ENCODE measurements at regions not wholly inside any gene's neighbourhood (a gene's known extent, or its start where the extent isn't known, plus 50 kb on each side); places are given as distances from the start of the nearest gene placed in this dataset.

DNA sequence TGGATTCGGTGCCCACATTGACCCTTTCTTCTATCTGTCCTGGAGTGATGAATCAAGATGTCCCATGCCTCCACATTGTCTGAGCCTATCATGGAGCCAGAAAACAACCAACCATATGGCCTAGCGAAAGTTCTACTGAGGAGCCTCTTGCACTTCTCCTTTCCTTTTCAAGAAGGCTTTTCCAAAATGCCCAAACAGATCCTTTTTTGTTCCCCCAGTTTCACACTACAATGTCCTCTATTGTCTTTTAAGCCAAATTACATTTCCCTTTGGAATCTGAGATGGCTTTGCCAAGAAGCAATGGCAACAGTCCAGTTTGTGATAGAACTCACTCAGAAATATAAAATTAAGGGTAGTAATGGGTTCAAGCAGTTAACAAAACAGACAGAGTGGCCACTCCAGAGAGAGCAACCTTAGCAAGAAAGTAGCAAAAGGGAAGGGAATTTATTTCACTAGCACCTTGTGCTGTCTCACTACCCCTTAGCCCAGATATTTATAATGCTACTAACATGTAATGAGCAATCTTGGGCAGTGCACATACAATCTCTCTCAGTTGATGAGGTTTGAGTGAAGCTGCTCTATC lies 194.6 kb upstream of the PDE1C start:
- no peak for DNase-seq (ENCODE audit: low read depth)

DNA sequence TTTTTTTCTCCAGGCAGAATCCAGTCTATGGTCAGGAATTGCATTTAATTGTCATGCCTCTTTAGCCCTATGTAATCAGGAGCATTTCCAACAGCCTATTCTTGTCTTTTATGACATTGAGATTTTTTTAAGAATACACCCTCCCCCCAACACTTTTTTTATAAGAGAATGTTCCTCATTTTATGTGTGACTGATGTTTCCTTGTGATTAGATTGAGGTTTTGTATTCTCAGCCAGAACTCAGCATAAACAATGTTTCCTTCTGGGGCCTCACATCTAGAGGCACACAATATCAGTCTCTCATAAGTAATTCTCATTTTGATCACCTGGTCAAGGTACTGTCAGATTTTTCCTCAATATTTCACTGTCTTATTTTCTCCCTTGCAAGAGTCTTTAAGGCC lies 193.4 kb upstream of the PDE1C start:
- DNase-seq (ENCODE audit: low read depth) = no peak

DNA sequence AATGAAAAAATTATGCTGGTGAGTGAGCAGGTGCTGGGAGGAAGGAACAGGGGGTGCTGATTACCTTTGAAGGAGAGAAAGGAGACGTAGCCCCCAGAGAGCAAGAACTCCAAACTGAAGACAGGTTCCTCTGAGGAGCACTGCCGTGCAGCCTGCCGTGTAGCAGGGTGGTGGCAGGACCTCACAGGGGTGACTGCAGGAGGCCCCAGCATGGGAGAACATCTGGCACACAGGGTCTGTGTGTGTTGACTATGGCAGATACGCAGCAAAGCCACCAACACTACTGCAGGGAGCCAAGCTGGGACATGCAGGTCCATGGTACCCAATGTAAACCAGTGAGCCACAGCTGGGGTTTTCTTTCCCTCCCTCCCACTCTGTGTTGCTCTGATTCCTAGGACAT lies 192.1 kb upstream of the PDE1C start:
- no peak for DNase-seq (ENCODE audit: low read depth)

DNA sequence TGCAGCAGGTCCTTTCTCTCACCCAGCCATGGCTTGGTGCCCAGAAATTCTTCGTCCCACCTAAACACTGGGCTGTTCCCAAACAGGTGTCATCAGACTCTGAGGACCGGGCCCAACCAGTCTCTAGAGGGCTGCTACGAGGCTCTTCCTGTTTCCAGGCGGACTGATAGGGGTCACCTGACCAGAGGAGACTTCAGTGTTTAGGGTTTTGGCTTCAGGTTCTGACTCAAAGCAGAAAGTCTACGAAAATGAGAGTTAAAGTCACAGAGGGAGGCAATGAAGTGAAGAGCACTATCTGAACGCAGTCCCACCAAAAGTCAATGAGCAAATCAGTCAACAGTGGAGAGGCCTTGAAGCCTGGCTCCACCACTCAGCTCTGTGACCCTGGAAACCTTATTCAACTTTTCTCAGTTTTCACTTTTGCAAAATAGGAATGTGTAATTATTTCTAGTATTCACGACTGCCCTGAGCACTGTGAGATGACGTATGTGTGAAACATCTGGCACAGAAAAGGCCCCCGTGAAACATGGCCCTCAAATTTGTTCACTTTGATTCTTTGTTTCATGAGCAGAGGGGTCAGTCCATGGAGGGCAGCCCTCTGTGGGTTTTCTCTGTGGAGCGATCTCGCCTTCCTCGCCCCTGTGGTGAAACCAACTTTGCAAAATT lies 189.9 kb upstream of the PDE1C start:
- DNase-seq (ENCODE audit: low read depth) = no peak

DNA sequence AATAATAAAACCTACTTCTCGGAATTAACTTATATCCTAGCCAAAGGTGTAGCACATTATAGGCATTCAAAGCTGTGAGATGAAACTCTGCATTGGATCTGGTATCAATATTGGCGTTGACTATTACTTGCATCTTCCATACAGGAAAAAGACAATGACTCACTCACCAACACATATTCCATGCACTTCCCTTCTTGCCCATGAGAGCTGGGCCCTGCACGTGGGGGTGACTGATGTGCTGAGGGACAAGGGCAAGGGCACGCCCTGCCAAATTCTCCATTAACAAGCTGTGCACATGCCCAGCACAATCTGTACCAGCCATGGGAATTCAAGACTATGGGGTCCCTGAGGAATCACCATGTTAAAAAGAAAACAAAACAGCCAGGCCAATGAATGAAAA lies 188.1 kb upstream of the PDE1C start:
- no peak for DNase-seq (ENCODE audit: low read depth)

DNA sequence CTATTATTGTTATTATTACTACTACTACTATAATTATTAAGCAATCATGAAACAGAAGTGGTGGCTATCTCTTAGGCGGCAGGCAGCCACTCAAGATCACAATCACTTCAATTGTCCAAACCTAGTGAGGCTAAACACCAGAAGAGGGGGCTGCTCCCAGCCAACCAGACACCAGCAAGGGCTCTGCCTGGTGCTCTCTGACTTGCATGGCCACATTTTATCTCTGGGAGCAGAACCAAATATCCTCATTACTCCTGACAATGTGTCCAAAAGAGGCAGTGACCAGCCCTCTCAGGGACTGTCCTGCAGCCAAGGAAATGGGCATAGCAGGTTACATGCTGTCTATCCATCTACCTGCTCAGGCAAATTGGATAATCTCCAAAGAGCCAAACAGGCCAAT lies 187.4 kb upstream of the PDE1C start:
- DNase-seq (ENCODE audit: low read depth) = no peak

DNA sequence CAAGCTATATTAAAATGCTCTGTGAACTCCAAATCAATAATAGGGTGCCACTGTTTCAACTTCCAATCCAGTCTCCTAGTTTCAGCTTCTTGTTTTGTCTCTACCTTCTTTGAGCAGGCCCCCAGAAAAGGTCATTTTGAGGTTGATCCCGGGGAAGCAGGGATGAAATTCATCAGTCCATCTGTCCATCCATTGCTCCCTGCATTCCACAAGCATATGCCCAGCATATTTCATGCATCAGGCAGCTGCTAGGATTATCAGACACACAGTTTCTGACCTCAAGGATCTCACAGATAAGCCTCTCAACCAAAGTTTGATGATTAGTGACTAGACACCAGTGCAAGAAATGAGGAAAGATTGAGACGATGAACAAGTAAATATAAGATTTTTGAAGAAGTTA lies 186.6 kb upstream of the PDE1C start:
- DNase-seq (ENCODE audit: low read depth) = no peak

DNA sequence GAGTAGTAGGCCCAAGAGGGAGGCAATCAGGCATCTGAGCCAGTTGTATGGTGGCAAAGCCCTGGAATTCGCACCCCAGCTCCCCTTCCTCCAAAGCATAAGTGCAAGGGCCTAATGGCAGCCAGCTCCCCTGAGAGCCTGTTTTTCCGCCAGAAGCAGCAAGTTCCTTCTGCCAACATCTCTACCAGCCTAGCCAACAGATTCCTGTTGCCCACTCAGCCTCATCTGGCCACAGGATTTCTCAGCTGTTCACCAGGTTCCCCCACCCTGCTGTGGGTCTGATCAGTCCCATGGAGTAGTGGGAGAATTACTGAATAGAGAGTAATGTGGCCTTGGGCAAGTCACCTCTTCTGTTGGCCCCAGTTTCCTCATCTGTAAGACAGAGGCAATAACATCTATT lies 186.2 kb upstream of the PDE1C start:
- DNase-seq (ENCODE audit: low read depth) = no peak

DNA sequence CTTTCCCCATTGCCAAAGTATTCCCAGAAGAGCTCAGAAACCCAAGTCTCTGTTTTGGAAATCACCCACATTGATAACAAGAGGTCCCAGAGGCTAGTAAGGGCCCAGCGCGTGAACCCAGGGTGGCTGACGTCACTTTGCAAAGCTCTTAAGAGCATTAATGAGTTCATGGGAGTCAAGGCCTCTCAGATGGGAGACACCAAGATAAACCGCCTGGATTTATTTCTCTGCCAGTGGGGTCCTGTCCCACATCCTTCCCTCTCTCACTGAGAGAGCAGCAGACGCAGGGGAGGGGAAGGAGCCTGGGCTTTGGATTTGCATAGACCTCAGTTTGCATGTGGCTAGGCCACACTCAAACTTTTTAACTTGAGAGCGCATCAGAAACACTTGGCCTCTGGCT lies 184.8 kb upstream of the PDE1C start:
- no peak for DNase-seq (ENCODE audit: low read depth)

DNA sequence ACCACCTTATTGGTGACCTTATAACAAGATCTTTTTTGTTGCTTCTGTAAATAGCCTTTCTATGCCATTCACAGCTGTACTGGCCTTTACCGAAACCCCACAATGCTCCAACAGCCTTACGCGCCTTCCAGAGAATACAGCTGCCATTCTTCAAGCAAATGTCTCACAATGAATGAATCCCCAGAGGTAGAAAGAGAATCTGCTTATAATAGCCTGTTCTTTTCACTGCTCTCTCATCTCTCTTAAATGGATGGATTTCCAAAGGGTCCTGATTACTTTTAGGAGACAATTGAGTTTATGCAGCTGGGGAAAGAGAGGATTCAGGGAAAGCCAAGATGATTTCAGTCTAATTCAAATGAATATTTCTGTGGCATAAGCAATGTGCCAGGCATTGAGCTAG lies 183.1 kb upstream of the PDE1C start:
- no peak for DNase-seq (ENCODE audit: low read depth)

DNA sequence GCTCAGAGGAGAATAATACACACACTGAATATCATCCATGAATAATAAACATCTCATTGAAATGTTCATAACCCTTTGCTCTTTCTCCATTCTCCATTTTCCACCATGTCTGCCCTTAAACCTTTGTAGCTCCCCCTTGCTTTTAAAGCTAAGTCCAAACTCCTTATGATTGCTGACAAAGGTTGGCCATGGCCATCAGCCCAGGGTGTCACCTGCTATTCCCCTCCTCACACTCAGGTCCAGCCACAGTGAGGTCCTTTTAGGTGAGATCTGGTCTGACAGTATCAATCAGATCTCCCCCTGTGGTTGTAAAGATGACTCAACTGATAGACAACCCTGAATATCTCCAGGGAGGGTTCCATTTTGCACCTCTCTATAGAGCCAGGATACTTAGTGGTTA lies 181.5 kb upstream of the PDE1C start:
- DNase-seq (ENCODE audit: low read depth) = no peak

DNA sequence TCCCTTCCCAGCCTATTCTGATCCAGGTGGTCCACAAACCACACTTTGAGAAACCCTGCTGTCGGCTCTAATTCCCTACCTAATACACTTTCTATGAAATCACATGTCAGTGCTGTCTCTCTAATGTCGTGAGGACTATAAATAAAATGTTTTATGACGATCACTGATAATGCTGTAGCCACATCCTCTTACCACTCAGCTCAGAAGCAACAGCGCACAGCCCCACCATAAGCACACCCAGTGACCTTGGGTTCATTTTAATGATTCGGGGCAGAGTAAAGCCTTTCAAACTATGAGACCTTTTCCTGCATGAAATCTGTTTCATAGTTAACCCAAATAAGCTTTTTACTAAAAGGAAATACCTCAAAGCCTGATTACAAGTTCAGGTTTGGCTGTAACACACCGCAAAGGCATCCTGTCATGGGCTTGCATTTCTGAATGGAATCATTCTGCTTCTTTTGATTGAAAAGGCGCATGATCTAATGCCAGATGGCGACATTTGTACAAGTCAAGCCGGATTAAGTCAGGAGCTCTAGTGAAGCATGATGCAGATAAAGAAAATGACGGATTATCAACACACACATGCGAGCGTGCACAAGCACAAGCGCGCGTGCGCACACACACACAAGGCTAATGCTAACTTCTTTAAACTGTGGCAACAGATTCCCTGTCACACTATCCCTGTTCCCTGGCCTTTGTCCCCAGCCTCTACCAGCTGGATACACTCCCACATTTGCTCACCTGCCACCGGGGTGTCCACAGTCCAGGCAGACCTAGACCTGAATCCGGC lies 180.5 kb upstream of the PDE1C start:
- no peak for DNase-seq (ENCODE audit: low read depth)

DNA sequence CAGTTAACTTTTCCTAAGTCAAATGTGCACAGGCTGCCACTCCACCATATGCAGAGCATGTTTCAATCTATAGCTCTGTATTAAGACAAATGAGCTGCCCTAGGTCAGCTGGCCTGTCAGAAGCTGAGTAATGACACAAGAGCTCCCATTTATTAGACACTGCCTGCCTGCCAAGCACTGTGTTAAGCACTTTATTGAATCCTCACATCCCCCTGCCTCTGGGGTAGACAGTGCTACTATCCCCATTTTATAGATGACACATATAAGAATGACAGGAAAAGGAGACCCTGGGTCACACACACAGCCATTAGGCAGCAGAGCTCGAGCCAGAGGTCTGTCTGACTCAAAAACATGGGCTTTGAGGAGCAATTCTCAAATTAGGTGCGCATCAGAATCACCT lies 179.8 kb upstream of the PDE1C start:
- no peak for DNase-seq (ENCODE audit: low read depth)

DNA sequence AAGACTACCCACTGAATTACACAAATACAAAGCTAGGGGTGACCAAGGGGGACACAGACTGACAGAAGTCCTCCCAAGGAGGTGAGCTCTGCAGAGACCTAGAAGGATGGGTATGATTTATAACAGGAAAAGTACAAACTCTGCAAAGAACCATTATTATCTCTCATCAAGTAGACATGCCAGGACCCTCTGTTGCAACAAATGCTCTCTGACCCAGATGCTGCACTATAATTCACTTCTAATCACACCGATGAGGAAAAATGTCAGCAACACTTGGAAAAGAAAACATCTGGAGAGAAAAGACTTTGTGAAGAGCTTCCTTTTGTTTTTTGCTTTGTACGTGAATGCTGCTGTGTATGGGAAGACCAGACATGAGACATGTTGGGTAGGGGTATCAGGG lies 178.3 kb upstream of the PDE1C start:
- DNase-seq (ENCODE audit: low read depth) = no peak

DNA sequence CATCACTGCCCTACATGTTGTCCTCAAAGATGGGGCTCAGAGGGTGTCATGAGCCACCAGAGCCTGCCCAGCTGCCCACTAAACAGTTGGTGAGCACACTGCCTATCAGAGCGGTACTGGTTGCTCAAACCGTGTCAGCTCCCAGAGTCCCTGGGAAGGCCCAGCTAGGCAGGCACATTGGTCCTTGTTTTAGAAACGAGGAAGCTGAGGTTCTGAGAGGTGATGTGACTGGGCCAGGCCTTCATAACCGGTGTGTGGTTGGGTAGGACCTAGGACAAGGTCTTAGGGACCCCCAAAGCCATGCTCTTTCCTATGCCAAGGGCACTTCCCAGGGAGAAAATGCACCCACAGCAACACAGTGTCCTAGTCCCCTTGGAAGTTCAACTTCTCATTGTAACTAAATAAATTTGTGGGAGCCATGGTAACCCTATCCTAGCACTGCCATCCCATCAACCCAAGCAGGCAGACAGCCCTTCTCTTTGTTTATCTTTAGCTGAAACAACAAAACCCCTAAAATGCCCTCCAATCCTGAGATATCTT lies 174.7 kb upstream of the PDE1C start:
- DNase-seq (ENCODE audit: low read depth) = no peak

DNA sequence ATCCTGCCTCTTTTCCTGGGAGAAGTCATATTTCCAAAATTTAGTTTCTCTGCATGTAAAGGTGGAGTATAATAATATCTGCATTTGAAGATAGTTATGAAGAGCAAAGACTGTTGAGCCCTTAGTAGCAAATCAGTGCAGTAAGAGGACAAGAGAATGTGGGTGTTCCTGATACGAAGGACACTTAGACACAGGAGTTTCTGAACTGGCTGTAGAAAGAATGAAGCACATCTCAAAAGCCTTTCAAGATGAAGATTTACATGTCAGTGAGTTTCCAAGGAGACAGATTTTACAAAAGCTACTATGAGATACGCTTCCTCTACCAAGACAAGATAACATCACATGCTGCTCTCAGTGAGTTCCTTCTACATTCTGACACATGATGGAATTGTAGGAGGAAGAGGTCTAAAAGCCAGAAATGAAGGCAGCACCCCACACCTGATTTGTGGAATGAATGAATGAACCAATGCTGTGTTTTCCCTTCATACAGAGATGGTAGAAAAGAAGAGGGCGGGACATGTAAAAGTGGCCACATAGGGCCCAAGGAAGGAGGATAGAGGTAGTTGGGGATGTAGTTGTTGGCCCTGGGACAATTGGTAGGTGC lies 173.6 kb upstream of the PDE1C start:
- DNase-seq (ENCODE audit: low read depth) = no peak

DNA sequence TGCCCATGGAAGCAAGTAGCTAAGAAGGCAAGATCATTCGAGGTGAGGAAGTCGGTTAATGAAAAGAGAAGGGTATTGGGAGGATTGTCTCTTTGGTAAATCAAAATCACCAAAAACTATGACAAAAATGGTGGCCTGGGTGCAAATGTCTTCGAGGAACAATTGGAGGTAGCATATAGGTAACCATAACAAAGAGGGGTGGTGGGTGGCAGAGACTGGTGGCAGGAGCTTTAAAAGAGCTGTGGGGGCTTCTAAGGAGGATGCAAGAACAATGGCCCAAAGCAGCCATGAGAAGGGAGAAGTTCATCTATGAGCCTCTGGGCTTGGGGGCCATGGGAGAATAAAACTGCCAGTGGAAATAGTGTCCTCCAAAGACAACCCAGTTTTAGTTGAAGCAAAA lies 172.2 kb upstream of the PDE1C start:
- DNase-seq (ENCODE audit: low read depth) = no peak

DNA sequence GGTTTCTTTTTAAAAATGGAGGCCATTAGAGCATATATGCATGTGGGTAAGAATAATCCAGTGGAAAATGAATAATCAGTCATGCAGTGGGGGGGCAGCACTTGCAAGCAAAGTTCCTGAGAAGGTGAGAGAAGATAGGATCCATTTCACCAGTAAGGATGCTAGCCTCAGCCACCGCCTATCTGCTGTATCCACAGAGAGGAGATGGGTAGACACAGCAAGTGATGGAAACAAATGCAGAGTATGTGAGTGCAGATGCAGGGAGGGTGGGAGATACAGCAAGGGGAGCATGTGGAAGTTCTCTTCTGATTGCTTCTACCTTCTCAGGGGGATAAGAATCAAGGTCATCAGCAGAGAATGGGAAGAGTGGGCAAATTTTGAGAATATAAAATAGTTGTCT lies 171.4 kb upstream of the PDE1C start:
- no peak for DNase-seq (ENCODE audit: low read depth)

DNA sequence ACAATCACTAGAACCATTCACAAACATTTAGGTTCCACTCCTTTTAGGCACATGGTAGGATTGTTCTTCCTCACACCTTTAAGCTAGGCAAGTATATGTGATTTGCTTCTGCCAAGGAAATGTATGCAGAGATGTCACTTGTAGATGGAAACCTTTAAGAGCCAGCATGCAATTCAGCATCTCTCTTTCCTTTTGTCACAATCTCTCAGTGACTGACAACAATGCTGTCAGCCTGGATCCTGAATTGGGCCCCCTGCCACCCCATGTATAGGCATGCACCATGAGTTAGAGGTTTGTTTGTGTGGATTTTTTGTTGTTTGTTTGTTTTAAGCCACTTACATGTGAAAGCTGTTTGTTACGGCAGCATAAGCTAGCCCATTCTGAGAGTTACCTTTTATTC lies 169.6 kb upstream of the PDE1C start:
- DNase-seq (ENCODE audit: low read depth) = no peak

DNA sequence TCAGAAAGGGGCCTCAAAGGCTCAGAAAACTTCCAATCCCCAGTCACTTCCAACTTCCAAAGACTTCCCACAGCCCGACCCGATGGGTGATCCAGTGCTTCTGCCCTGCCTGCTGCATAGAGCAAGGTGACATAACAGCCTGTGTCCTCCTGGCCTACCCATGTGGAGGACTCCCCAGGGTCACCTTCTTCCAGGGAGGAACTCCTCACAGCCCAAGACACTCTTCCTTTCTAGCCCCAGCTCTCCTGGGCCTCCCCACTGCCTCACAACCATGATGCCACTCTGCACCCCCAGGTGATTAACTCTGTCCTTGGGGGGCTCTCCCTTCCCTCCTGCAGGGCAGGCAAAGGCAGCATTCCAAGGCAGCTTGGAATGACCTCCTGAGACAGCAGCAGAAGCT lies 158.4 kb upstream of the PDE1C start:
- DNase-seq (ENCODE audit: low read depth) = no peak

DNA sequence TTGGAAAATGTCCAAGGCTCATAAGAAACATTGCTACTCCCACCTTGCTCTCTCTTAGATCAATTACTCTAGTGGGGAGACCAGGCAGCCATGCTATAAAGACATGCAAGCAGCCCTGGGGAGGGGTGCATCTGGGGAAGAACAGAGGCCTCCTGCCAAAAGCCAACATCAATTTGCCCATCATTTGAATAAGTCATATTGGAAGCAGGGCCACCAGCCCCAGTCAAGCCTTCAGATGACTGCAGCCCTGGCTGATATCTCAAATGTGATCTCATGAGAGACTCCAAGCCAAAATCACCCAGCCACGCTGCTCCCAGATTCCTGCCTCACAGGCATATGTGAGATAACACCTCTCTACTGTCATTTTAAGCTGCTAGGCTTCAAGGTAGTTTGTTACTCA lies 157.5 kb upstream of the PDE1C start:
- DNase-seq (ENCODE audit: low read depth) = no peak

DNA sequence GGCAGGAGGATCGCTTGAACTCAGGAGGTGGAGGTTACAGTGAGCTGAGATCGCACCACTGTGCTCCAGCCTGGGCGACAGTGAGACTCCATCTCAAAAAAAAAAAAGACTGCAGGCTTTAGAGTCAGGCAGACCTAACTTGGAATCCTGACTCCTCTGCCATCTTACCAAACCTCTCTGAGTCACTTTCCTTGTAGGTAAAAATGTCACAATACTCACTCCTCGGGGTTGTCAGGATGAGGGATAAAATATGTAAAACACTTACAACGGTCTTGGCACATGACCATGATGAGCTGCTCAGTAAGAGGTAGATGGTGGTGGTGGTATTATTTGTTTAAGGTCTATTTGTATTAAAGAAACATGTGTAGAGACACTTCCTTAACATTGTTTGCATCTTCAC lies 154.1 kb upstream of the PDE1C start:
- DNase-seq (ENCODE audit: low read depth) = no peak

DNA sequence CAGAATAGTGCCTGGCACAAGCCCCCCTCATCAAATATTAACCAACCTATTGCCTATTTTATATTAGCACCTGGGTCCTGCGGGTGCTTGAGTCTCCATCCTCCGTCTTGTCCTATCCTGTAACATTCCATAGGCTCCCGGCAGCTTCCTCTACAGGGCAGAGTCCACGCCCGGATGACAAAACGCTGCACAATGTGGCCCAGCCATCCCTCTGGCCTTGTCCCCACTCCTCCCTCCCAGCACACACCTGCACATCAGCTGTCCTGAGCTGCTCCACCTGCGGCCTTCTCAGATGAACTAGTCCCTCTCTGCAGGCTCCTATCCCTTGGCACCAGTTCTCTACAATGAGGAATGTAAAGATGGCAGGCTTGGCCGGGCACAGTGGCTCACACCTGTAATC lies 153.5 kb upstream of the PDE1C start:
- DNase-seq (ENCODE audit: low read depth) = no peak

All from stimulated activated CD8-positive, alpha-beta memory T cell treated with anti-CD3 and anti-CD28 coated beads, Interleukin-12 subunit alpha, Interleukin-12 subunit beta, amount 100 ng/mL, for 4 hours (primary cell).